ENCODE measurements at regions not wholly inside any gene's neighbourhood (a gene's known extent, or its start where the extent isn't known, plus 50 kb on each side); places are given as distances from the start of the nearest gene placed in this dataset.
A peak's percentile ranks its signal among the peaks of the same experiment; 100 is the strongest.

DNA sequence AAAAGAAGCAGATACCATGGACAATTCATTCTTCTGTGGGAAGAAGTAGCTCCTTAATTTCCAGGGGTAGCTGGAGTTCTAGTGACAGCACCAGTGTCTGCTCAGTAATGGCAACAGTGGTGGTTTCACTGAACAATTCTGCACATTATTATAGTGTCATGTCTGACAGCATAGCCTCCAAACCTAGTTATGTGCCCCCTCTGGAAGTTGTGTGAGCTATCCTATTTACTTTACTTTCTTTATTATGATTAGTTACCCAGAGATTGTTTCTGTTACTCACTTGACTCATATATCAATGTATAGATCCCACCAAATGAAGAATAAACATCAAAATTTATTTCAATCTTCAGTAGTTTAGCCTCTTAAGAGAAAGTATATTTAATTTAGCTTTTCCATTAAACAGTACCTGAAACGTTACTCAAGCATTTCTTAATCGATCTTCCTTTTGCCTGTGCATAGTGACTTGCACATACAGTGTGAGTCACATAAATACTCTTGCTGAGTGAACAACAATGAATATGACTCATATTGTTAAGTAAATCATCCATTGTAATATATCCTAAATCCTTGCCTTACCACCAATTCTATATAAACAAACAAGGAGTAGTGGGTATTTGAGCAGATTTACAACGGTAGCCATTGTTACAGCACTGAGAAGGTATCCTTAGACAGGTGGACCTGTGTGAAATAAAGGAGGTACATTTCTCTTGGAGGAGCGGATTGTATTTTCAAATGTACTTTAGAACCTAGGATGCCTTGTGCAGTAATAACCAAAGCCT is 534.7 kb downstream of the ANKRD50 start:
- no peak overlapping the region for H3K4me3 ChIP-seq (ENCODE audit: low read length)
- H3K36me3 ChIP-seq (ENCODE audit: control insufficient read depth, insufficient read depth, low read length) = no peaks in the 10 kb centered on the region
- no peak for DNase-seq
- H3K9me3 ChIP-seq (replicated peaks; ENCODE audit: control insufficient read depth, low read depth, low read length) = no peaks in the 10 kb centered on the region
- no peaks in the 10 kb centered on the region for H3K4me1 ChIP-seq (ENCODE audit: control insufficient read depth, insufficient read depth, low read length)
- 100% methylated on average over 1 of the region's 4 CpGs for WGBS (ENCODE audit: insufficient coverage)
- H3K27me3 ChIP-seq (ENCODE audit: control insufficient read depth, insufficient read depth, low read length) = no peaks in the 10 kb centered on the region
- H3K27ac ChIP-seq (ENCODE audit: low read length) = no peak overlapping the region

DNA sequence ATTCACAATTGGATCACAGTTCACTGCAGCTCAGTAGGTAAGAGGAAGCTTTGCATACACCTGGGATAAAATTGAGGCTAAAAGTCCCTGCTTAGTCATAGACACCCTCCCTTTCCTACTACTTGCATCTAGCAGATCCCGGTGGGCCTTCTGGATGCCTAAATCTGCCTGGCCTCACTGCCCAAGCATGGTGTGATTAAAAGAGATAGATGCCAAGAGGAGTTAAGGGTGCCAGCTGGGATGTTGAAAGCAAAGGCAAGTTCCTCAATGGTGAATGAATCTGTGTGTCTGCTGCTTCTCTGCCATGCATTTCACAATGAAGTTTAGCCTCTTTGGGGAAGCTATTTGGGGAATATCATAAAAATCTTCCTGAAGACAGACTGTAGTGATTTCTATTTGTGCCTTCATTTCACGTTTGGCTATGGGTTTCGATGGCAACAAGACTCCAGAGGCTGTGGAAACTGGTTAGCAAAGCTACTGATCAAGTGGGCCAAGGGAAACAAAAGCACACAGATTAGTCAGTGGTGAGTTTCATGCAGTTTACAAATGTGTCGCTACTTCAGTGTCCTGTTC is 534.0 kb downstream of the ANKRD50 start:
- H3K36me3 ChIP-seq (ENCODE audit: control insufficient read depth, insufficient read depth, low read length) = no peaks in the 10 kb centered on the region
- no peaks in the 10 kb centered on the region for H3K9me3 ChIP-seq (replicated peaks; ENCODE audit: control insufficient read depth, low read depth, low read length)
- no peaks in the 10 kb centered on the region for H3K27me3 ChIP-seq (ENCODE audit: control insufficient read depth, insufficient read depth, low read length)
- no peak for DNase-seq
- 84% methylated on average over 3 of the region's 4 CpGs for WGBS (ENCODE audit: insufficient coverage)
- H3K27ac ChIP-seq (ENCODE audit: low read length) = no peak overlapping the region
- no peak overlapping the region for H3K4me3 ChIP-seq (ENCODE audit: low read length)
- H3K4me1 ChIP-seq (ENCODE audit: control insufficient read depth, insufficient read depth, low read length) = no peaks in the 10 kb centered on the region

DNA sequence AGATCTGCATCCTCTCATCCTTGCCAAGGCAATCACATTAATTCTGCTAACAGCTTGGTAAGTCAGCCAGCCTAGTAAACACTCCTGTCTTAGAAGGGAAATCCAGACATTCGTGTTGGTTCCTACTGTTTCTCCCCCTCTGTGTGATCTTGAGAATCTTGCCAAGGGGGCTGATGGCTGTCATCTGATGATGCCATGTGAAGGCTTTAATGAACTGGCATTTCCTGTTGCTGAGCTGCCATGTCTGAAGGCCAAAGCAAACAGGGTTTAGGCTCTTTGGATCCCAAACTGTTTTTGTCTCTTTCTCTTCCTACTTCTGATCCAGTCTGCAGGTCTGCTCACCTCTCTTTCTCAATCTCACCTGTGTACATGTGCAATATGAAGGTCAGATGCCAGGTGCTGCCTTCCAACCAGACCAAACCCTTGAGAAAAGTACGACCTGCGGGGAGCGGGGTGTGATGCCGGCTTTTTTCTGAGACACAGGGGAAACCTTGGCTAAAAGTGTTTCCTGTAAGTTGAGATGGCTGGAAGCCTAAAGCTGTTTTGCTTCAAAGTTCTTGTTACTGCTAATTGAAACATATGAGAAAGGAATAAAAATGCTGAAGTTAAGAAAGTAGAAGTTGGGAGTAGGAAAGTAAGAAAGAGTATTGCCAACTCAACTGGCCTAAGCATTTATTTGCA is 532.9 kb downstream of the ANKRD50 start:
- 37% methylated on average over 4 of the region's 5 CpGs for WGBS (ENCODE audit: insufficient coverage)
- Histone ChIP-seq H3K4me1 (ENCODE audit: control insufficient read depth, insufficient read depth, low read length) (no peaks in the 10 kb centered on the region), H3K27ac (ENCODE audit: low read length) (no peak overlapping the region), H3K9me3 (replicated peaks; ENCODE audit: control insufficient read depth, low read depth, low read length) (no peaks in the 10 kb centered on the region), H3K36me3 (ENCODE audit: control insufficient read depth, insufficient read depth, low read length) (no peaks in the 10 kb centered on the region), H3K4me3 (ENCODE audit: low read length) (no peak overlapping the region), H3K27me3 (ENCODE audit: control insufficient read depth, insufficient read depth, low read length) (no peaks in the 10 kb centered on the region)
- peak; percentile 40 for DNase-seq

DNA sequence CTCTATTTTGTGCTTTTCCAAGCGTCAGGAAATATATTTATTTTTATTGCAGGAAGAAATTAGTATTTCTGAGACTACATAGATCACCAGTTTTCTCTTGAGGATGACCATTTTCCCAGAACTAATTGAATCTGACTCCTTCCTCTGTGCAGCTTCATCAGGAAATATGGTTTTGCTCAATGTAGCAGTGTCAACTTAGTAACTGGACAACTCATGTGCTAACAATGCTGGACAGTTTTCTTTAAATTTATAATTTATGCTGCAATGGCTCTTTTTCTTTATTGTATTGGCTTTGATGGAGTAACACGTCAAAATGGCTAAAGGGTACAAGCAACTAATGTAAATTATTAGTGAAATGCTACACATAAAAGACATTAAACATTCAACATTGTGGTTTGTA is 531.5 kb downstream of the ANKRD50 start:
- Histone ChIP-seq H3K4me1 (ENCODE audit: control insufficient read depth, insufficient read depth, low read length) (no peaks in the 10 kb centered on the region), H3K36me3 (ENCODE audit: control insufficient read depth, insufficient read depth, low read length) (no peaks in the 10 kb centered on the region), H3K27me3 (ENCODE audit: control insufficient read depth, insufficient read depth, low read length) (no peaks in the 10 kb centered on the region), H3K4me3 (ENCODE audit: low read length) (no peak overlapping the region), H3K27ac (ENCODE audit: low read length) (no peak overlapping the region), H3K9me3 (replicated peaks; ENCODE audit: control insufficient read depth, low read depth, low read length) (no peaks in the 10 kb centered on the region)
- no CpG with 5 or more reads among the region's 2 CpGs for WGBS (ENCODE audit: insufficient coverage)
- DNase-seq = no peak

DNA sequence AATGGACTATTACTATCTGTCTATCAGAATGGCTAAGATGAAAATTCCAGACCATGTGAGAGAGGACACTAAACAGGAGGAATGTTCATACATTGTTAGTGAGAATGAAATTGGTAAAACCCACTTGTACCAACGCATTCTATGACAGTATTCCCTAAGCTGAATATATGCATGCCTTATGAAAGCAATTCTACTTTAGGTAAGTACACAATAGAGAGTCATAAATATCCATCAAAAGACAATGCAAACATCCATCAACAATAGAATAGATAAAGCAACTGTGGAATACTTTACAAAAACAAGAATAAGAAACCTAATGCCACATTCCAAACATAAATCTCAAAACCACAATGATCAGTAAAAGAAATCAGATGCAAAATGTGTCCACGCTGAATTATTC is 529.3 kb downstream of the ANKRD50 start:
- WGBS (ENCODE audit: insufficient coverage) = no CpG with 5 or more reads among the region's 2 CpGs
- no peak for DNase-seq
- H3K27me3 ChIP-seq (ENCODE audit: control insufficient read depth, insufficient read depth, low read length) = no peaks in the 10 kb centered on the region
- no peaks in the 10 kb centered on the region for H3K9me3 ChIP-seq (replicated peaks; ENCODE audit: control insufficient read depth, low read depth, low read length)
- H3K27ac ChIP-seq (ENCODE audit: low read length) = no peak overlapping the region
- H3K4me3 ChIP-seq (ENCODE audit: low read length) = no peak overlapping the region
- no peaks in the 10 kb centered on the region for H3K4me1 ChIP-seq (ENCODE audit: control insufficient read depth, insufficient read depth, low read length)
- no peaks in the 10 kb centered on the region for H3K36me3 ChIP-seq (ENCODE audit: control insufficient read depth, insufficient read depth, low read length)

DNA sequence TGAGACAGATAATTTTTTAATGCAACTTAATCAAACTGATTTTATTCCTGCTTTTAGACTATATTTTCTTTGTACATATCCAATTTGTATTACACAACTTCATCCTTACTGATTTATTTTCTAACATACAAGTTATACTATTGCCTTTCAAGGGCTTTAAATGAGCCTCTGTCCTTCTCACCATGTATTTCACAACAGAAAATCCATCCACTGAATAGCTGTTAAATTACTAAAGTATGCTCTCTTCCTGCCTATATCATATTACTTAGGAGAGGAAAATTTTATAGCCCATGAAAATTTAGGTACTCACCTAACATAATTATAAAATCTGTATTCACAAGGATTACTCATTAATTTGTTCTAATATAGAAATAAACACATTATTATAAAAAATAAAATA is 528.6 kb downstream of the ANKRD50 start:
- no peaks in the 10 kb centered on the region for H3K4me1 ChIP-seq (ENCODE audit: control insufficient read depth, insufficient read depth, low read length)
- H3K4me3 ChIP-seq (ENCODE audit: low read length) = no peak overlapping the region
- no peak for DNase-seq
- H3K27me3 ChIP-seq (ENCODE audit: control insufficient read depth, insufficient read depth, low read length) = no peaks in the 10 kb centered on the region
- H3K27ac ChIP-seq (ENCODE audit: low read length) = no peak overlapping the region
- H3K9me3 ChIP-seq (replicated peaks; ENCODE audit: control insufficient read depth, low read depth, low read length) = no peaks in the 10 kb centered on the region
- no peaks in the 10 kb centered on the region for H3K36me3 ChIP-seq (ENCODE audit: control insufficient read depth, insufficient read depth, low read length)

DNA sequence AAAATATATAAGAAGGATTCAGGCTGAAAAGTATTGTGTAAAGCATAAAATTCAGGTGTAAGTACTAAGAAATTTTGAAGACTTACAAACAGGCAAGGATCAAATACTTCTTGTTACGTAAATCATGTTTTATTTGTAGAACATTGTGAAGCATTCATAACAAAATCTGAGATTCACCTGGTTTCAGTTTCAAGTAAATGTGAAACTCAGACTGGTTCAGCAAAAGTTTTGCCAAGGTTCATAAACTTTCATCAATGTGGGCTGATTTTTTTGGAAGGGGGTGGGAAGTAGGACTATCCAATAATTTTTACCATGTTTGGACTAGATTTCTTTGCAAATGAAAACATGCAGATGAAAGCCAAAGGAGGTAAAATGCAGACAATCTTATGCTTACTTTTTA is 527.7 kb downstream of the ANKRD50 start:
- Histone ChIP-seq H3K9me3 (replicated peaks; ENCODE audit: control insufficient read depth, low read depth, low read length) (no peaks in the 10 kb centered on the region), H3K4me3 (ENCODE audit: low read length) (no peak overlapping the region), H3K36me3 (ENCODE audit: control insufficient read depth, insufficient read depth, low read length) (no peaks in the 10 kb centered on the region), H3K4me1 (ENCODE audit: control insufficient read depth, insufficient read depth, low read length) (no peaks in the 10 kb centered on the region), H3K27ac (ENCODE audit: low read length) (no peak overlapping the region), H3K27me3 (ENCODE audit: control insufficient read depth, insufficient read depth, low read length) (no peaks in the 10 kb centered on the region)
- peak; percentile 61 for DNase-seq
- WGBS (ENCODE audit: insufficient coverage) = no CpG with 5 or more reads among the region's 1 CpG

DNA sequence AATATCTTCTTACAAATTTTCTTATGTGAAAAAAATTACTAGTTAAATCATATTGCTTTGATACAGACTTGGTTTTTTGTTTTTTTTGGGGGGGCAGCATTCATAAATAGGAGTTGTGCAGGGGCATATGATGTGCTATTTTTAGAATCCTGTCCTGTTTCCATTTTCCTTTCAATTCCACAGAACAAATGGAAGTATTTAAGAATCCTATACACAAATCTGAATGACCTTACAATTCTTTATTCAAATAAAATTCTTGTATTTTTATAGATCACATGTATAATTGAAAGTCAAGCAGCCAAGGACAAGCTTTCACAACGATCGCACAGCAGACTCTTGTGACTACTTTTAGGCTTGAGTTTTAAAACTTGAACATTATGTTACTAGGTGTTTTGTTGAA is 523.9 kb downstream of the ANKRD50 start:
- Histone ChIP-seq H3K4me3 (ENCODE audit: low read length) (no peak overlapping the region), H3K4me1 (ENCODE audit: control insufficient read depth, insufficient read depth, low read length) (no peaks in the 10 kb centered on the region), H3K27me3 (ENCODE audit: control insufficient read depth, insufficient read depth, low read length) (no peaks in the 10 kb centered on the region), H3K27ac (ENCODE audit: low read length) (no peak overlapping the region), H3K9me3 (replicated peaks; ENCODE audit: control insufficient read depth, low read depth, low read length) (peaks cover 6% of the 10 kb centered on the region), H3K36me3 (ENCODE audit: control insufficient read depth, insufficient read depth, low read length) (no peaks in the 10 kb centered on the region)
- DNase-seq = peak; percentile 52
- WGBS (ENCODE audit: insufficient coverage) = no CpG with 5 or more reads among the region's 2 CpGs

DNA sequence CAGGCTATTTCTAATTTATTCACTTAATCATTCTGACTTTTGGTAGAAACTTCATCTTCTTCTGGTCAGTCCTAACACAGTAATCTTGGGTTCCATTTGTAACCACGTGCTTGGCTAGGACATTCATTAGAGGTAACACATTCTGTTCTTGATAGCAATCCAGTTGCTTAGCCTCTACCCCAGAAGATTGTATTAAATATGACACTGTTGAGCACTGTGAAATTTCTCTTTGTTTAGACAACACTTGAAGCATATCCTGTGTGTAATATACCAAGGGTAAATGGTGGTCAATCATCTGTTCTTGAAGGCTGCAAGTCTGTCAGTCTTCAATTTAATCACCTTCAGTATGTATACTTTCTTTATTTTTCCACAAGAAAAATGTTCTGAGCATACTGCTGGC is 523.0 kb downstream of the ANKRD50 start:
- DNase-seq = no peak
- Histone ChIP-seq H3K4me3 (ENCODE audit: low read length) (no peak overlapping the region), H3K9me3 (replicated peaks; ENCODE audit: control insufficient read depth, low read depth, low read length) (peaks cover 6% of the 10 kb centered on the region), H3K27me3 (ENCODE audit: control insufficient read depth, insufficient read depth, low read length) (no peaks in the 10 kb centered on the region), H3K27ac (ENCODE audit: low read length) (no peak overlapping the region), H3K4me1 (ENCODE audit: control insufficient read depth, insufficient read depth, low read length) (no peaks in the 10 kb centered on the region), H3K36me3 (ENCODE audit: control insufficient read depth, insufficient read depth, low read length) (no peaks in the 10 kb centered on the region)
- WGBS (ENCODE audit: insufficient coverage) = no CpG with 5 or more reads among the region's 1 CpG

DNA sequence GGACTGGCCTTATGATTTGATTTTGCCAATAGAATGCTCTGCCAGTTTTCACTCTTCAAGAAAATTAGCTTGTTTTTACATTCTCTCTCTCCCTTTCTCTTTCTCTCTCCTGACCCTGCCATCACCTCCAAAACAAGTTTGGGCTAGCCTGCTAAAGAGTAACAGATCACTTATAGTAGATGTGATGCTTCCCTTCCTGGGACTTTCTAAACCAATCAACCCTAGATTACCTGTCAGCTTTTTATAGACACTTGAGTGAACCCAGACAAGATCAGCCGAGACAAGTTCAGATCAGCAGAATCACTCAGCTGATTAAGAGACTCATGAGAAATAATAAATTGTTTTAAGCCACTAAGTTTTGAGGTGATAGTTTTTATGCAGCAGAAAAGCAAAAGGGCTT is 521.2 kb downstream of the ANKRD50 start:
- Histone ChIP-seq H3K27me3 (ENCODE audit: control insufficient read depth, insufficient read depth, low read length) (no peaks in the 10 kb centered on the region), H3K4me3 (ENCODE audit: low read length) (no peak overlapping the region), H3K27ac (ENCODE audit: low read length) (no peak overlapping the region), H3K9me3 (replicated peaks; ENCODE audit: control insufficient read depth, low read depth, low read length) (peaks cover 6% of the 10 kb centered on the region), H3K36me3 (ENCODE audit: control insufficient read depth, insufficient read depth, low read length) (no peaks in the 10 kb centered on the region), H3K4me1 (ENCODE audit: control insufficient read depth, insufficient read depth, low read length) (no peaks in the 10 kb centered on the region)
- no peak for DNase-seq
- whole genome bisulfite sequencing (ENCODE audit: insufficient coverage) = no CpG with 5 or more reads among the region's 1 CpG

Measured in muscle of leg (tissue), 3 donors.